Suprapubic skin (tissue), 4 donors: ENCODE measurements at regions not wholly inside any gene's neighbourhood (a gene's known extent, or its start where the extent isn't known, plus 50 kb on each side); places are given as distances from the start of the nearest gene placed in this dataset.

Source experiments
- EP300 ChIP-seq: sonication (generic); formaldehyde crosslinking; IDR thresholded peaks from one replicate; pipeline ENCODE4 v1.6.1; 2017; ENCODE audit warnings: antibody characterized with exemption
- POLR2A ChIP-seq, 2 donors: fragments of 450-650 bp; IDR thresholded peaks; one replicate each; pipeline ENCODE4 v1.6.1; 2017; ENCODE audit warnings: antibody characterized with exemption in 2 of 2, mild to moderate bottlenecking in 2 of 2, moderate library complexity in 2 of 2
- POLR2AphosphoS5 ChIP-seq, 3 donors: sonication (generic); formaldehyde crosslinking; IDR thresholded peaks; one replicate each; pipeline ENCODE4 v1.6.1; 2017; ENCODE audit warnings: antibody characterized with exemption in 3 of 3
- TF ChIP-seq, protein P1 (sequence below), 2 donors: fragments of 200-600 bp in 1 of 2; fragments of 450-650 bp in 1 of 2; sonication (generic) in 1 of 2; IDR thresholded peaks; one replicate each; pipeline ENCODE4 v1.5.1; 2016 to 2019; ENCODE audit warnings: antibody characterized with exemption in 2 of 2, mild to moderate bottlenecking in 1 of 2, moderate library complexity in 1 of 2

DNA sequence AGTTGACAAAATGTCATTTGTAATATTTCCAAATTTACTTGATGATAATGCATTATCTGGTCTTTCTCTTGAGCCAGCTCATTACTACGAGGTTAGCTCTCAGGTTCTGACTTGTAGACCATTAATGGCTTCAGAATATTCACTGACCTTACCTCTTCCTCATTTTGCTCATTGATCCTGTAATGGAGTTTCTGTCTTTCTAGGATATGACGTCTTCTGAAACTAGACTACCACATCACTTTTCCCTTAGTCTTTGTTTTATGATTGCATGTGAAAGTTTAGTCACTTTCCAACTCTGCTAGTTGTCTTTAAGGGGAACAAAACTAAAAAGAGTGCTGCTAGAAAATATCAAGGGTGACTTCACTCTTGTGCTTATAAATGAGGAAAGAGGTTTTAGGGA lies 697.6 kb downstream of the JRKL start:
- no peak for TF ChIP-seq EP300
- TF ChIP-seq POLR2AphosphoS5 (IDR thresholded peaks at IDR 0.05): no peak
- TF ChIP-seq, protein P1, sequence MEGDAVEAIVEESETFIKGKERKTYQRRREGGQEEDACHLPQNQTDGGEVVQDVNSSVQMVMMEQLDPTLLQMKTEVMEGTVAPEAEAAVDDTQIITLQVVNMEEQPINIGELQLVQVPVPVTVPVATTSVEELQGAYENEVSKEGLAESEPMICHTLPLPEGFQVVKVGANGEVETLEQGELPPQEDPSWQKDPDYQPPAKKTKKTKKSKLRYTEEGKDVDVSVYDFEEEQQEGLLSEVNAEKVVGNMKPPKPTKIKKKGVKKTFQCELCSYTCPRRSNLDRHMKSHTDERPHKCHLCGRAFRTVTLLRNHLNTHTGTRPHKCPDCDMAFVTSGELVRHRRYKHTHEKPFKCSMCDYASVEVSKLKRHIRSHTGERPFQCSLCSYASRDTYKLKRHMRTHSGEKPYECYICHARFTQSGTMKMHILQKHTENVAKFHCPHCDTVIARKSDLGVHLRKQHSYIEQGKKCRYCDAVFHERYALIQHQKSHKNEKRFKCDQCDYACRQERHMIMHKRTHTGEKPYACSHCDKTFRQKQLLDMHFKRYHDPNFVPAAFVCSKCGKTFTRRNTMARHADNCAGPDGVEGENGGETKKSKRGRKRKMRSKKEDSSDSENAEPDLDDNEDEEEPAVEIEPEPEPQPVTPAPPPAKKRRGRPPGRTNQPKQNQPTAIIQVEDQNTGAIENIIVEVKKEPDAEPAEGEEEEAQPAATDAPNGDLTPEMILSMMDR (IDR thresholded peaks at IDR 0.05): no peak
- TF ChIP-seq POLR2A (IDR thresholded peaks at IDR 0.05): no peak
